HG02852 (cell line): ENCODE measurements at regions not wholly inside any gene's neighbourhood (a gene's known extent, or its start where the extent isn't known, plus 50 kb on each side); places are given as distances from the start of the nearest gene placed in this dataset.
"Not testable (repeated sequence)": the region's sequence is repeated elsewhere in the genome, so short reads cannot be mapped to it uniquely, and the experiment has no call there.

ENCODE experiments used
- ATAC-seq: cut with Tn5 transposase; IDR thresholded peaks from one replicate; pipeline ENCODE4 v1.9.1; 2021; ENCODE audit warnings: mild to moderate bottlenecking, moderate library complexity; ENCODE audit not compliant: unreplicated experiment

DNA sequence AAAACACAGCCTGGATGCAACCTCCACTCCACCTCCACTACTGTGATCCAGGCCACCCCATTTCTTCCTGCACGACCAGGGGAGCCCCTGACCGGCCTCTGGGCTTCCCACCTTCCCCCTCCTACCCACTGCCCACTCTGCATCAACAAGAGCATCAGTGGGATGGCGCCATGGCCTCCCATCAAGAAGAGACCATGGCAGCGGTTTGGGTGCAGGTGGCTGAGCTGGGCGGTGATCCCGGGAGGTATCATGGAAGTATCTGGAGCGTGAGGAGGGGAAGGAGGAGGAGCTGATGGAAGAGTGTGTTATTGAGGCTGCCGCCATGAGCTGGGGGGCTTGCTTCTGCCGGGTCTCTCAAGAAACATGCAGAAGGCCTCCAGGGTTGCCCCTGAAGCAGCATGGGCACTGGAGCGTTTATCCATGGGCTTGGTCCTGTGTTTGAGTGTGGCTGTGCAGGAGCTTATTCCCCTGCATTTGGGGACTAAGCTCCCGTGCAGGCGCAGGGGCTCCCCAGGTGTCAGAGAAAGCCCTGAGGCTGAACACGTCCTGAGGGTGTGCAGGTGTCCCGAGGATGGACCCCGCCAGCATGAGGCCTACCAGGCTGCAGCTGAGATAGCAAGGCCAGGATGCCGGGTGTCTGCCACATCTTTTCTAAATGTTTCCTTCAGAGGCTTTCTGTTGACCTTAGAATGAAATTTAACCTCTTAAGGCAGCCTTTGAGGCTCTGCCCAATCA, 99.2 kb upstream of the PCBD1 start:
- no peak for ATAC-seq

GRCh38 chr10:70990156-70990555, 101.8 kb upstream of the PCBD1 start:
- ATAC-seq, result not testable (repeated sequence)

DNA sequence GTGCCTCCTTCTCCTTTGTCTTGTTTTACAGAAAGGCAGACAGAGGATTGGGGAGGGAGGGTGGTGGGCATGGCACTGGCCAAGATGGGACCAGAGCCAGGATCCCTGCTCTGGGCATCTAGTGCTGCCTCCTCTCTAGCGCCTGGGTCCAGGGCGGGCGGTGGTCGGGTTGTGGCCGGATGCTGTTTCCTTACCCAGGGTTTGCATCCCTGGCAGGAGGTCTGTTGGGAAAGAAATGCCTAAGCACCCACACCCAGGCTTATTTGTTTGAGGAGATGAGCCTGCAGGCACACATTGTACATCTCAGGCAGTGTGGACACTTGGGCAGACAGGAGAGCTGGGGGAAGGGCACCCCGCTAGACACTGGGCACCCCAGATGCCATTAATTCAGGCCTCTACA, 102.3 kb upstream of the PCBD1 start:
- no peak for ATAC-seq

GRCh38 chr10:70991140-70992124, 103.1 kb upstream of the PCBD1 start:
- ATAC-seq, result no peak

GRCh38 chr10:70992436-70992835, 104.1 kb upstream of the PCBD1 start:
- ATAC-seq, result no peak

DNA sequence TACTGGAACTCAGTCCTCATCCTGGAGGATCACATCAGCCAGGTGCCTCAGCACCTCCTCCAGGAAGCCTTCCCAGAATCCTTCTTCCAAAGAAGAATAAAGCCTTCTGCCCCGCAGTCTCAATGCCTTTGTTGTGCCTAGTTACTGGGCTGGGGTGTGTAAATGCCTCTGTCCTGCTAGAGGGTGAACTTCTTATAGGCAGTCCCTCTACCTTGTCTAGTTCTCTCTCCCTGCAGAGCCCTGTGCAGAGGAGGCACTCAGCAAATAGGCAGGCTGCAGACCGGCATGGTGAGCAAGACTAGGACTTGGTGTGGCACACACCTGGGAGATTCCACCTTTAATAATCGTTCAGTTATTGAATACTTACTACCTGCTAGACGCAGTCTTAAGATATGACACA, 104.7 kb upstream of the PCBD1 start:
- ATAC-seq, result no peak

- no peak for ATAC-seq
Measured at GRCh38 chr10:70996549-70996948, 108.2 kb upstream of the PCBD1 start.

DNA sequence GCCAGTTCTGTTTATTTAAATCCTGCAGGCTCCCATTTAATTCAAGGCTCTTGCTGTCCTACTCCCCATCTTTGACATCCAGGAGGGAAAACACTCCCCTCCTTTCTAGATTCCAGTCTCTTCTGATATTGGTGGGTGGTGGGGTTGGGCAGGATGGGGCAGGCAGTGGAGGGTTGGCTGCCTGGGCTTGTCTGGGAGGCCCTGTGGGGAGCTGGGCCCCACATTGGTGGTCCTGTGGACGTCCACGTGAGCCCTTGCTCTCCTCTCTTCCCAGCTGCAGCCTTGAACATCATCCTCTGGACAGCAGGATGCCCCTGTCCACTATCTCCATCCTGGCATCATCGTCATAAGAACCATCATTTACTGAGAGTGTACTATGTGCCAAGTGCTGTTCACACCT, 108.9 kb upstream of the PCBD1 start:
- no peak for ATAC-seq

DNA sequence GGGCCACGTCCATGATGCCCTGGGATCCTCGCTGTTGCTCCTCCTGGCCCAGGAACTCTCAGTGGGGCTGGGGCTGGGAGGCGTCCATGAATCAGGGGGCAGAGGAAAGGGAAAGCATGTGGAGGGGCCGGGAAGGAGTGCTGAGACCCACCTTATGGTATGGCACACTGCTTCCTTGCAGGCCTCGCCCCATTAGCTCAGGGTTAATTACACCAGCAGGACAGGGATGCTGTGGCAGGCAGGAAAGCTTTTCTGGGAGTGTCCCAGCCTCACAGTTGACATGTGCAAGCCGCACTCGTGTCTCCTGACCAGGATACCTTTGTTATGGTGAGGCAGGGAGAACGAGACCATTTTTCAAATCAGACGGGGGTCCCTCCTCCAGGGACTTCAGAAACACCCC, 109.7 kb upstream of the PCBD1 start:
- no peak for ATAC-seq

GRCh38 chr10:71001470-71001869, 113.1 kb upstream of the PCBD1 start:
- ATAC-seq, result no peak

- no peak for ATAC-seq
Measured at GRCh38 chr10:71004176-71005075, 116.1 kb upstream of the PCBD1 start.

GRCh38 chr10:71005337-71006305, 117.3 kb upstream of the PCBD1 start:
- ATAC-seq, result no peak

DNA sequence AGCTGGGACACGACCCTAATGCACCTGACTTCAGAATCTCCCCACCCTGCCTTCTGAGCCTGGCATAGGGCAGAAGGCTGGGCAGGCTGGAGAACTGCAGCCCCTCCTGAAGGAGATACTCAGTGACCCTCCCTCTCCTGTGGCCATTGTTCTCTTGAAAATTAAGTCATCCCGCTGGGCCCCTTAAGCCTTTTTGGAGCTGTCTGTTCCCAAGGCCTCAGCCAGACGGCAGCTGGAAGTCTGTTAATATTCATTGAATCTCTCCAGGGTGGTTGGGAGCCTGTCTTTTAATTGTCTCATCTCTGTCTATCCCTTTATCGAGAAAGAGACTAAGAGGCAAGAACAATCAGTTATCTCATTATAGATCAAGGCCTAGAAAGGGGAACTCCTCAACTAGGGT, 118.1 kb upstream of the PCBD1 start:
- no peak for ATAC-seq

- ATAC-seq, result no peak
Measured at GRCh38 chr10:71007516-71007915, 119.2 kb upstream of the PCBD1 start.

GRCh38 chr10:71008150-71008549, 119.8 kb upstream of the PCBD1 start:
- no peak for ATAC-seq

- ATAC-seq, result no peak
Measured at GRCh38 chr10:71009126-71009525, 120.8 kb upstream of the PCBD1 start.

GRCh38 chr10:71010730-71011129, 122.4 kb upstream of the PCBD1 start:
- no peak for ATAC-seq

- no peak for ATAC-seq
Measured at GRCh38 chr10:71011141-71011540, 122.8 kb upstream of the PCBD1 start.

GRCh38 chr10:71014021-71014805, 125.8 kb upstream of the PCBD1 start:
- no peak for ATAC-seq
